ENCODE measurements at regions not wholly inside any gene's neighbourhood (a gene's known extent, or its start where the extent isn't known, plus 50 kb on each side); places are given as distances from the start of the nearest gene placed in this dataset.

- DNase-seq, result no peak
Measured at GRCh38 chr16:63302811-63303210, 1266.6 kb upstream of the CDH8 start.

GRCh38 chr16:63301349-63301748 lies 1265.1 kb upstream of the CDH8 start:
- DNase-seq, result no peak

- DNase-seq, result no peak
Measured at GRCh38 chr16:63298993-63299392, 1262.8 kb upstream of the CDH8 start.

- DNase-seq, result no peak
Measured at GRCh38 chr16:63292036-63292435, 1255.8 kb upstream of the CDH8 start.

- peak; percentile 66 for DNase-seq
Measured at GRCh38 chr16:63289834-63290460, 1253.7 kb upstream of the CDH8 start.

- no peak for DNase-seq
Measured at GRCh38 chr16:63287401-63287800, 1251.2 kb upstream of the CDH8 start.

- no peak for DNase-seq
Measured at GRCh38 chr16:63283721-63284120, 1247.5 kb upstream of the CDH8 start.

- no peak for DNase-seq
Measured at GRCh38 chr16:63244631-63245030, 1208.4 kb upstream of the CDH8 start.

GRCh38 chr16:63241497-63242028 lies 1205.3 kb upstream of the CDH8 start:
- no peak for DNase-seq

- no peak for DNase-seq
Measured at GRCh38 chr16:63239065-63239570, 1202.9 kb upstream of the CDH8 start.

GRCh38 chr16:63230421-63231040 lies 1194.3 kb upstream of the CDH8 start:
- DNase-seq, result no peak

GRCh38 chr16:63228259-63228658 lies 1192.0 kb upstream of the CDH8 start:
- no peak for DNase-seq

- no peak for DNase-seq
Measured at GRCh38 chr16:63223851-63224250, 1187.6 kb upstream of the CDH8 start.

- no peak for DNase-seq
Measured at GRCh38 chr16:63216696-63217423, 1180.6 kb upstream of the CDH8 start.

- DNase-seq, result no peak
Measured at GRCh38 chr16:63201851-63202250, 1165.6 kb upstream of the CDH8 start.

- DNase-seq, result no peak
Measured at GRCh38 chr16:63200940-63201339, 1164.7 kb upstream of the CDH8 start.

GRCh38 chr16:63195336-63195735 lies 1159.1 kb upstream of the CDH8 start:
- DNase-seq, result no peak

GRCh38 chr16:63192980-63193379 lies 1156.7 kb upstream of the CDH8 start:
- no peak for DNase-seq

- no peak for DNase-seq
Measured at GRCh38 chr16:63188086-63188771, 1152.0 kb upstream of the CDH8 start.

- DNase-seq, result no peak
Measured at GRCh38 chr16:63187638-63188037, 1151.4 kb upstream of the CDH8 start.

- no peak for DNase-seq
Measured at GRCh38 chr16:63185235-63185780, 1149.1 kb upstream of the CDH8 start.

- DNase-seq, result no peak
Measured at GRCh38 chr16:63183743-63184142, 1147.5 kb upstream of the CDH8 start.

GRCh38 chr16:63175313-63175712 lies 1139.1 kb upstream of the CDH8 start:
- no peak for DNase-seq
